ENCODE measurements at regions not wholly inside any gene's neighbourhood (a gene's known extent, or its start where the extent isn't known, plus 50 kb on each side); places are given as distances from the start of the nearest gene placed in this dataset.

- H3K9ac ChIP-seq (ENCODE audit: low read depth, low read length), result no peak overlapping the region
- H3K27me3 ChIP-seq (ENCODE audit: insufficient read depth, low read length), result no peaks in the 10 kb centered on the region
- H3K36me3 ChIP-seq (ENCODE audit: insufficient read depth, low read length), result no peaks in the 10 kb centered on the region
- no peak overlapping the region for H3K27ac ChIP-seq (ENCODE audit: low read depth, low read length)
- no peaks in the 10 kb centered on the region for H3K9me3 ChIP-seq (ENCODE audit: insufficient read depth, low read depth, low read length)
- peaks cover 21% of the 10 kb centered on the region for H3K4me1 ChIP-seq (ENCODE audit: insufficient read depth, low read length)
- no peak overlapping the region for H3K4me3 ChIP-seq (ENCODE audit: low read length)
- WGBS, result 89% methylated on average over 10 of the region's 10 CpGs
Measured at GRCh38 chr5:56464935-56465768, 232.0 kb upstream of the ANKRD55 start.

DNA sequence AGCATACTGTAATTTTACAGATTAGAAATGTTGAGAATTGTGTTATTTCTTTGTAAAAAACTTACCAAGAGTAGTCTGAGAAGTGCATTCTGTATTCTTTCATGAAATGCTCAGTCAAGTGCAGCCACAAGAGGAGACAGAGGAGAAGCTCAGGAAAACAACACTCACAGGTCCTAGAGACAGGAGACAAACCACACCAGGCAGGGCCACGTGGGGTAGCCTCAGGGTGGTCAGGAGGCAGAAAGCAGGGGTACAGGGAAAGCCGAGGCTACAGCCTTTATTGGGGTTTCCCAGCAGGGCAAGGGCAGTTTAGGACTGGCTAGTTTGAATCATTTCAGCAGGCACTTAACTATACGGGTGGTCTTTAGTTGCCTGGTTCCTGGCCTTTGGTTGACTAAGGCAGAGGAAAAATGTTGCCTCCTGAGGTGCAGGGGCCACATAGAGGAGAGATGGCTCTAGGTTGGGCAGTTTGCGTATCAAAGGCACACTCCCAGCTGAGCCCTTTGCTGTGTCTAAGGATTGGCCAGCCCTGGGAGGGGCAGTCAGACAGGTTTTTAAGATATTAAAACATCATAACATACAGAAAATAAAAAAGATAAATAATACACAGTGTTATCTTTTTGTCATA, 230.9 kb upstream of the ANKRD55 start:
- Histone ChIP-seq H3K9ac (ENCODE audit: low read depth, low read length) (no peak overlapping the region), H3K36me3 (ENCODE audit: insufficient read depth, low read length) (no peaks in the 10 kb centered on the region), H3K4me1 (ENCODE audit: insufficient read depth, low read length) (peaks cover 32% of the 10 kb centered on the region), H3K27me3 (ENCODE audit: insufficient read depth, low read length) (no peaks in the 10 kb centered on the region), H3K27ac (ENCODE audit: low read depth, low read length) (no peak overlapping the region), H3K4me3 (ENCODE audit: low read length) (no peak overlapping the region), H3K9me3 (ENCODE audit: insufficient read depth, low read depth, low read length) (no peaks in the 10 kb centered on the region)
- WGBS, result 61% methylated on average over 4 of the region's 4 CpGs

DNA sequence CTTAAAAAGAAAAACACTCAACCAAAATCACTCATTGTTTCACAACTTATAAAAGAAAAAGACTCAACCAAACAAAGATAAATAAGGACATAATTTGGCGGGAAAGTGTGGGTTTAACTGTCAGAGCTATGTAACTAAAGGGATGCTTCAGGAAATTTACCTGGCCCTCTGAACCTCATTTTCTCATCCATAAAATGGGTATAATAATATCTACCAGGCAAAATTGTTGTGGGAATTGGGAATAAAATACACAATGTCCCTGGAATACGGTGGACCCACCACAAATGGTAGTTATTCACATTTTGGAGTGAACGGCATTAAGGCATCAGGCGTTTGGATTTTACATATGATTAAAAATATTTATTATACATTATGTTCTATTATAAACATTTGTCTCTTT, 228.5 kb upstream of the ANKRD55 start:
- Histone ChIP-seq H3K27ac (ENCODE audit: low read depth, low read length) (no peak overlapping the region), H3K4me1 (ENCODE audit: insufficient read depth, low read length) (peaks cover 36% of the 10 kb centered on the region), H3K9ac (ENCODE audit: low read depth, low read length) (no peak overlapping the region), H3K27me3 (ENCODE audit: insufficient read depth, low read length) (no peaks in the 10 kb centered on the region), H3K9me3 (ENCODE audit: insufficient read depth, low read depth, low read length) (no peaks in the 10 kb centered on the region), H3K36me3 (ENCODE audit: insufficient read depth, low read length) (no peaks in the 10 kb centered on the region), H3K4me3 (ENCODE audit: low read length) (no peak overlapping the region)
- 100% methylated on average over 1 of the region's 4 CpGs for WGBS

DNA sequence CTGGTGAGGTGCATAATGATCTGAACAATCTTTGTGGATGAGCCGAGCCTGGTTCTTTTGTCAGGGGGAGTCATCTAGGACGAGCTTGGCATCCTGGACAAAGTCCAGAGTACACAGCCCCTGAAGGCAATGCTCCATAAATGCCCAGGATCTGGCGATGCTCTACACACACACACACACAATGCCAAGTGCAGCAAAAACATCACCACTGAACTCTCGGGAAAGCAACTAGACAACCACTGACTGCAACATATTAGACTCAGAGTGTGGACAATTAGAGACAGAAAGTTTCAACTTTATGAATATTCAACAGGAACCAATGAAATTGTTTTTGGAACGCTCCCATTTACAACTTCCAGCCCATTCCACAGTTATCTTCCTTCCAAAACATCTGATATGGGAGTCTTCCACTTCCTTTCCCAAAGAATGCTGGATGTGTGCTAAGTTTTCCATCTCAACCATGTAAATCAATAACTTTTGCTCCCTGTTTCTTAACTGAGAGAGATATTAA, 227.6 kb upstream of the ANKRD55 start:
- Histone ChIP-seq H3K9me3 (ENCODE audit: insufficient read depth, low read depth, low read length) (no peaks in the 10 kb centered on the region), H3K27me3 (ENCODE audit: insufficient read depth, low read length) (no peaks in the 10 kb centered on the region), H3K36me3 (ENCODE audit: insufficient read depth, low read length) (no peaks in the 10 kb centered on the region), H3K9ac (ENCODE audit: low read depth, low read length) (no peak overlapping the region), H3K4me3 (ENCODE audit: low read length) (no peak overlapping the region), H3K4me1 (ENCODE audit: insufficient read depth, low read length) (peaks cover 36% of the 10 kb centered on the region), H3K27ac (ENCODE audit: low read depth, low read length) (no peak overlapping the region)
- 91% methylated on average over 5 of the region's 5 CpGs for WGBS

DNA sequence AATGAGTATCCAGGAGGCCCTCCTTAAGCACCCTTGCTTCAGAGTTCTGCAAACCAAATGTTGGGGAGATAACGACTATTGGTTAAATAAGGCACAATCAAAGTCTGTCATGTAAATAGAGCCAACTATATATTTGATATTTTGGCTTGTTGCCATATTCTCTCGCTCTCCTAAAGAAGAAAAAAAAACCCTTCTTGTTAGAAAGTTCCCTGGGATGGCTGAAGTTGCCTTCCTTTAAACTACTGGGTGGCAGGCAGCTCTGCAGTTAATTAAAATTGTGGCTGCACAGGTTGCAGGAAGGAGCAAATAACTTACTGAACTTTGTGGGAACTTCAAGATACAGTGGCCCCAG, 227.0 kb upstream of the ANKRD55 start:
- Histone ChIP-seq H3K9ac (ENCODE audit: low read depth, low read length) (no peak overlapping the region), H3K4me1 (ENCODE audit: insufficient read depth, low read length) (peaks cover 31% of the 10 kb centered on the region), H3K9me3 (ENCODE audit: insufficient read depth, low read depth, low read length) (no peaks in the 10 kb centered on the region), H3K4me3 (ENCODE audit: low read length) (no peak overlapping the region), H3K27me3 (ENCODE audit: insufficient read depth, low read length) (no peaks in the 10 kb centered on the region), H3K36me3 (ENCODE audit: insufficient read depth, low read length) (no peaks in the 10 kb centered on the region), H3K27ac (ENCODE audit: low read depth, low read length) (no peak overlapping the region)
- 83% methylated on average over 2 of the region's 2 CpGs for WGBS

- 67% methylated on average over 2 of the region's 6 CpGs for WGBS
- Histone ChIP-seq H3K4me1 (ENCODE audit: insufficient read depth, low read length) (peaks cover 30% of the 10 kb centered on the region), H3K9ac (ENCODE audit: low read depth, low read length) (no peak overlapping the region), H3K4me3 (ENCODE audit: low read length) (no peak overlapping the region), H3K9me3 (ENCODE audit: insufficient read depth, low read depth, low read length) (no peaks in the 10 kb centered on the region), H3K27me3 (ENCODE audit: insufficient read depth, low read length) (no peaks in the 10 kb centered on the region), H3K36me3 (ENCODE audit: insufficient read depth, low read length) (no peaks in the 10 kb centered on the region), H3K27ac (ENCODE audit: low read depth, low read length) (no peak overlapping the region)
Measured at GRCh38 chr5:56459394-56460194, 226.5 kb upstream of the ANKRD55 start.

DNA sequence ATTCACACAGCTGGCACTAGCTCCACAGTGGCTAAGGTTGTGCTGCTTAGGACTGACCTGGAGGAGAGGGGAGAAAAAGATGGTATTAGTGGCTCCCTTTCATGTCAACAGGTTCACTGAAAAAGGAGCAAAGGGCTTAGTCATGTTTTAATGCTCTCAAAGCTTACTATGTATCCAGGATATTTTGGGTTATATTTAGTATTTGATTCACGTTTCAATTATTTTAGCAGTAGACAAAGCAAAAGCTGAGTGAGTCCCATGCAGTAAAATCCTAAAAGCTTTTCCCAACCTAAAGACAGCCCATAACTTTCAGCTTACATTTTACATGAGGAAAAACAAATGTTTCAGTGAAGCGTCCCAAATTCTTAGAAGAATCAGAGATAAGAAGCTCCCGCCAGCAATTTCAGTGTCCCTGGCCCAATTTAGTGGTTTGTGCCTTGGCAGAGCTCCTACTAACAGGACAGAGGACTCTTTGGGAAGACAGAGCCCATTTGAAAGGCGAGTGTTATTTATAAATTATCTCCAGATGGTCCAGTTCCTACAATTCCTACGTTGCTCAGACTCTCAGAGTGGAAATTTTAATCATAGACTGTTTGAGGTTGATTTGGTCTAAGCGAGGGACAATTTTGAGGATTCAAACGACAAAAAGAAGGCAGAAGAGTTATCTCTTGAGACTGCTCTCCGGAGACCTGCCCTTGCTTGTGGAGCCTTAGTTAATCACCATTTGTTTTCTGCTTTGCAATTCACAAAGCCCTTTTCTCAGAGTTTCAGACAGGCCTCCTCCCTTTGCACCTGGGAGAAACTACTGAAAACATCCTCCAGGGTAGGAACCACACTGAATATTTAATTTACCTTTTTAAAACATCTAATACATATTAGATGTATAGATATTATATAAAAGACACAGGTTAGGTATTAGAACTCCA, 225.0 kb upstream of the ANKRD55 start:
- no peaks in the 10 kb centered on the region for H3K36me3 ChIP-seq (ENCODE audit: insufficient read depth, low read length)
- H3K27me3 ChIP-seq (ENCODE audit: insufficient read depth, low read length), result no peaks in the 10 kb centered on the region
- 79% methylated on average over 8 of the region's 8 CpGs for WGBS
- H3K9me3 ChIP-seq (ENCODE audit: insufficient read depth, low read depth, low read length), result no peaks in the 10 kb centered on the region
- no peak overlapping the region for H3K9ac ChIP-seq (ENCODE audit: low read depth, low read length)
- peaks cover 22% of the 10 kb centered on the region for H3K4me1 ChIP-seq (ENCODE audit: insufficient read depth, low read length)
- no peak overlapping the region for H3K4me3 ChIP-seq (ENCODE audit: low read length)
- no peak overlapping the region for H3K27ac ChIP-seq (ENCODE audit: low read depth, low read length)

GRCh38 chr5:56456002-56456401, 222.9 kb upstream of the ANKRD55 start:
- 93% methylated on average over 4 of the region's 4 CpGs for WGBS
- Histone ChIP-seq H3K9me3 (ENCODE audit: insufficient read depth, low read depth, low read length) (no peaks in the 10 kb centered on the region), H3K27me3 (ENCODE audit: insufficient read depth, low read length) (no peaks in the 10 kb centered on the region)

DNA sequence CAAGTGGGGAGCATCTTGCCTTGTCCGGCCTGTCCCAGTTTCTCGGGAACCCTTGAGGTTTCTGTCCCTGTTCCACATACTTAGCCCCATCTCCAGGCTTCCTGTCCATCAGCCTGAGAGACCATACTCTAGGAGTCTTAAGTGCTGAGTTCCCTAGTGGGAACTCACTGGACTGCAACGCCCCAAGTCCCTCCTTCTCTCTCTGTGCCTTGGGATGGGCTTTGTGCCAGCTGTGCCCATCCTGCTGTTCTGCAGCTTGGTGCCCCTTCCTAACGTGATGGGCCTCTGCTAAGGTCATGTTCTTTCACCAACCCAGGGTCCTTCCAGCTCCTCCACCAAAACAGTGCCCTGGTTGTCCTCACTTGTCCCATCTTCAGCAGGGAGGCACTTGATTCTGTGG, 222.3 kb upstream of the ANKRD55 start:
- no peak overlapping the region for H3K4me3 ChIP-seq (ENCODE audit: low read length)
- no peaks in the 10 kb centered on the region for H3K27me3 ChIP-seq (ENCODE audit: insufficient read depth, low read length)
- H3K9me3 ChIP-seq (ENCODE audit: insufficient read depth, low read depth, low read length), result no peaks in the 10 kb centered on the region
- peaks cover 21% of the 10 kb centered on the region for H3K4me1 ChIP-seq (ENCODE audit: insufficient read depth, low read length)
- no peak overlapping the region for H3K27ac ChIP-seq (ENCODE audit: low read depth, low read length)
- H3K36me3 ChIP-seq (ENCODE audit: insufficient read depth, low read length), result no peaks in the 10 kb centered on the region
- no peak overlapping the region for H3K9ac ChIP-seq (ENCODE audit: low read depth, low read length)
- WGBS, result 90% methylated on average over 4 of the region's 4 CpGs

More at GRCh38 chr5:56456002-56456401, 222.9 kb upstream of the ANKRD55 start:
- H3K4me3 ChIP-seq (ENCODE audit: low read length), result no peak overlapping the region
- no peak overlapping the region for H3K27ac ChIP-seq (ENCODE audit: low read depth, low read length)
- H3K9ac ChIP-seq (ENCODE audit: low read depth, low read length), result no peak overlapping the region
- peaks cover 22% of the 10 kb centered on the region for H3K4me1 ChIP-seq (ENCODE audit: insufficient read depth, low read length)
- H3K36me3 ChIP-seq (ENCODE audit: insufficient read depth, low read length), result no peaks in the 10 kb centered on the region

DNA sequence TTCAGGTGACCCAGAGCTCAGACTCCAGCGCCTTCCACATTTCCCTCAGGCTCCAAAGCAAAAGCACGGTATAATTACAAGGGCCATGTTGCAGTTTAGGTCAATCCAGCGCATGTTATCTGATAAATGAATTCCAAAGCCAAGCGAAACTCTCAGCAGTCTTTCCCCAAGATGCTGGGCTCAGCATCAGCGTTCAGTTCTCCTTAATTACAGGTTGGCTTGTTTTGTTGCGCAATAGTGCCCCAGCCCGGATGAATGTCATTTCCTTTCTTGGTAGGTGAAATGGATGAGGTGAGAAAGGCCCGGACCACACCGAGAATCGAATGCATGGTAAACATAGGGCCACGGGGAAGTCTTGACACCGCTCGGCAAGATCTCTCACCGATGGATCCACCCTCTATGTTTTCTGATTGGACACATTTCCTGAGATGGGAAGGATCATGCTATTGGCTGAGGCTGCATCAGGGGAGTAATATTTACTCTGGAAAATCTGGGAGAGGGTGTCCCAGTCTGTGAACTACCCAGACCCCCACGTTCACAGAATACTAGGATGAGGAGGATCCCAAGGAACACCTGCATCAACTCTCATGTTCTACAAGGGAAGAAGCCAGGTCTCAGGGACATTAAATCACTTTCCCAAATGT, 221.2 kb upstream of the ANKRD55 start:
- Histone ChIP-seq H3K36me3 (ENCODE audit: insufficient read depth, low read length) (no peaks in the 10 kb centered on the region), H3K27me3 (ENCODE audit: insufficient read depth, low read length) (no peaks in the 10 kb centered on the region), H3K27ac (ENCODE audit: low read depth, low read length) (no peak overlapping the region), H3K4me1 (ENCODE audit: insufficient read depth, low read length) (peaks cover 10% of the 10 kb centered on the region; the same call in 1 of the 2 replicates), H3K9ac (ENCODE audit: low read depth, low read length) (no peak overlapping the region), H3K9me3 (ENCODE audit: insufficient read depth, low read depth, low read length) (no peaks in the 10 kb centered on the region), H3K4me3 (ENCODE audit: low read length) (no peak overlapping the region)
- 96% methylated on average over 15 of the region's 15 CpGs for WGBS

Data from HUES64 (cell line).